Esophagus mucosa (tissue), 1 donor: ENCODE measurements at regions not wholly inside any gene's neighbourhood (a gene's known extent, or its start where the extent isn't known, plus 50 kb on each side); places are given as distances from the start of the nearest gene placed in this dataset.

ENCODE experiments used
- ATAC-seq: fragments of 200-7000 bp; cut with Tn5 transposase; one replicate; pipeline ENCODE4 v1.9.1; 2020
- donor health status: DM: yes; HTN: yes; CAD: no.

GRCh38 chr1:177567393-177567792 lies 396.6 kb downstream of the BRINP2 start:
- ATAC-seq, result no peak

- no peak for ATAC-seq
These were observed 395.7 kb downstream of the BRINP2 start for GRCh38 chr1:177566495-177566894.

GRCh38 chr1:177561436-177561835 lies 390.7 kb downstream of the BRINP2 start:
- ATAC-seq, result no peak

- no peak for ATAC-seq
These were observed 387.6 kb downstream of the BRINP2 start for GRCh38 chr1:177558372-177558771.

GRCh38 chr1:177556163-177556562 lies 385.4 kb downstream of the BRINP2 start:
- no peak for ATAC-seq

- ATAC-seq, result no peak
These were observed 376.4 kb downstream of the BRINP2 start for GRCh38 chr1:177547200-177547599.

GRCh38 chr1:177546346-177546745 lies 375.6 kb downstream of the BRINP2 start:
- ATAC-seq, result no peak

GRCh38 chr1:177526201-177526600 lies 355.4 kb downstream of the BRINP2 start:
- no peak for ATAC-seq

GRCh38 chr1:177525176-177525575 lies 354.4 kb downstream of the BRINP2 start:
- no peak for ATAC-seq

- no peak for ATAC-seq
These were observed 346.8 kb downstream of the BRINP2 start for GRCh38 chr1:177517546-177517945.

- ATAC-seq, result no peak
These were observed 343.4 kb downstream of the BRINP2 start for GRCh38 chr1:177514207-177514606.

- no peak for ATAC-seq
These were observed 340.3 kb downstream of the BRINP2 start for GRCh38 chr1:177511036-177511435.

GRCh38 chr1:177505905-177506590 lies 335.3 kb downstream of the BRINP2 start:
- ATAC-seq, result no peak

GRCh38 chr1:177495878-177496277 lies 325.1 kb downstream of the BRINP2 start:
- ATAC-seq, result no peak

GRCh38 chr1:177490786-177491185 lies 320.0 kb downstream of the BRINP2 start:
- ATAC-seq, result no peak

- ATAC-seq, result no peak
These were observed 319.4 kb downstream of the BRINP2 start for GRCh38 chr1:177490036-177490639.

- no peak for ATAC-seq
These were observed 318.0 kb downstream of the BRINP2 start for GRCh38 chr1:177488722-177489121.

- no peak for ATAC-seq
These were observed 316.7 kb downstream of the BRINP2 start for GRCh38 chr1:177487481-177487880.

- ATAC-seq, result no peak
These were observed 310.1 kb downstream of the BRINP2 start for GRCh38 chr1:177480741-177481305.

- ATAC-seq, result no peak
These were observed 308.8 kb downstream of the BRINP2 start for GRCh38 chr1:177479600-177479999.

- ATAC-seq, result no peak
These were observed 305.9 kb downstream of the BRINP2 start for GRCh38 chr1:177476676-177477075.

GRCh38 chr1:177472567-177472966 lies 301.8 kb downstream of the BRINP2 start:
- ATAC-seq, result no peak

GRCh38 chr1:177471244-177471643 lies 300.5 kb downstream of the BRINP2 start:
- no peak for ATAC-seq

- no peak for ATAC-seq
These were observed 298.8 kb downstream of the BRINP2 start for GRCh38 chr1:177469519-177469918.
